ENCODE measurements at regions not wholly inside any gene's neighbourhood (a gene's known extent, or its start where the extent isn't known, plus 50 kb on each side); places are given as distances from the start of the nearest gene placed in this dataset.

- Histone ChIP-seq H3K4me3 (replicated peaks in 1 of 3; ENCODE audit: insufficient read depth in 1 of 3, low read depth in 2 of 3, low read length in 3 of 3) (no peak overlapping the region), H3K9ac (ENCODE audit: insufficient read depth, low read depth, low read length) (no peak overlapping the region), H3K4me1 (ENCODE audit: insufficient read depth, low read length) (no peaks in the 10 kb centered on the region), H4K20me1 (ENCODE audit: insufficient read depth, low read length) (no peaks in the 10 kb centered on the region), H2AFZ (ENCODE audit: low read length) (no peak overlapping the region), H3K27ac (ENCODE audit: extremely low read length, insufficient read depth, low read length) (no peak overlapping the region), H3K79me2 (ENCODE audit: insufficient read depth, low read length) (no peaks in the 10 kb centered on the region), H3K27me3 (ENCODE audit: control insufficient read depth in 1 of 2, insufficient read depth in 2 of 2, low read length in 2 of 2) (peaks cover 0 to 2% of the 10 kb centered on the region in 2 experiments; a peak in 1 of 5 replicates), H3K36me3 (replicated peaks in 1 of 2; ENCODE audit: control insufficient read depth in 1 of 2, insufficient read depth in 2 of 2, low read length in 2 of 2) (no peaks in the 10 kb centered on the region), H3K9me3 (ENCODE audit: low read length) (no peaks in the 10 kb centered on the region), H3K4me2 (ENCODE audit: low read depth, low read length) (no peak overlapping the region)
- ChIA-PET CTCF (ENCODE audit: low intra/inter-chr PET ratio, low total read pairs) (no interaction called here), POLR2A (no interaction called here)
- TF ChIP-seq RNF2 (conservative IDR thresholded peaks at IDR 0.05; ENCODE audit: low read depth) = no peak
- in situ Hi-C loops (cut with HindIII; ENCODE audit: extremely low pct_ligation_motif_present, low pct_unique_long_range_greater_than_20kb) = no loop called here
- intact Hi-C loops (cut with micrococcal nuclease; ENCODE audit: unreplicated experiment) = no loop called here
- FAIRE-seq = no peak
- no peak for DNase-seq (ENCODE audit: low spot score)
- WGBS (ENCODE audit: low lambda C conversion rate) = 10% methylated on average over 1 of the region's 1 CpG
- BruUV-seq (replicated peaks) = no TSS peak
- no peak for ATAC-seq
Measured at GRCh38 chr7:127476618-127477017, 84.1 kb upstream of the ZNF800 start.

GRCh38 chr7:127474457-127474856 lies 81.9 kb upstream of the ZNF800 start:
- CTCF ChIA-PET (ENCODE audit: low intra/inter-chr PET ratio, low total read pairs) = no interaction called here
- Histone ChIP-seq H2AFZ (ENCODE audit: low read length) (no peak overlapping the region), H4K20me1 (ENCODE audit: insufficient read depth, low read length) (no peaks in the 10 kb centered on the region), H3K4me1 (ENCODE audit: insufficient read depth, low read length) (no peaks in the 10 kb centered on the region), H3K9me3 (ENCODE audit: low read length) (no peaks in the 10 kb centered on the region), H3K79me2 (ENCODE audit: insufficient read depth, low read length) (no peaks in the 10 kb centered on the region), H3K36me3 (replicated peaks in 1 of 2; ENCODE audit: control insufficient read depth in 1 of 2, insufficient read depth in 2 of 2, low read length in 2 of 2) (no peaks in the 10 kb centered on the region), H3K4me2 (ENCODE audit: low read depth, low read length) (no peak overlapping the region), H3K27me3 (ENCODE audit: control insufficient read depth in 1 of 2, insufficient read depth in 2 of 2, low read length in 2 of 2) (peaks cover 0 to 2% of the 10 kb centered on the region in 2 experiments; a peak in 1 of 5 replicates), H3K4me3 (replicated peaks in 1 of 3; ENCODE audit: insufficient read depth in 1 of 3, low read depth in 2 of 3, low read length in 3 of 3) (no peak overlapping the region), H3K27ac (ENCODE audit: extremely low read length, insufficient read depth, low read length) (no peak overlapping the region), H3K9ac (ENCODE audit: insufficient read depth, low read depth, low read length) (no peak overlapping the region)
- BruUV-seq (replicated peaks) = no TSS peak
- FAIRE-seq (no peak), ATAC-seq (no peak), DNase-seq (ENCODE audit: low spot score) (no peak)
- POLR2A ChIA-PET = no interaction called here
- intact Hi-C loops (cut with micrococcal nuclease; ENCODE audit: unreplicated experiment) = no loop called here
- in situ Hi-C loops (cut with HindIII; ENCODE audit: extremely low pct_ligation_motif_present, low pct_unique_long_range_greater_than_20kb) = no loop called here
- peak; percentile 38 to 91 for TF ChIP-seq REST (IDR thresholded peaks at IDR 0.05; ENCODE audit: borderline replicate concordance in 1 of 2, low read depth in 1 of 2, low read length in 2 of 2)
- peak; percentile 92 for TF ChIP-seq MIER2 (CRISPR knock-in tag; IDR thresholded peaks at IDR 0.05)
- no peak for TF ChIP-seq ARID5B (CRISPR knock-in tag; IDR thresholded peaks at IDR 0.05)
- TF ChIP-seq USF2 (IDR thresholded peaks at IDR 0.05; ENCODE audit: low read depth, low read length) = no peak
- no peak for TF ChIP-seq USF2 (CRISPR knock-in tag; IDR thresholded peaks at IDR 0.05; ENCODE audit: borderline replicate concordance)
